Activated CD8-positive, alpha-beta T cell treated with anti-CD3 and anti-CD28 coated beads for 36 hours (primary cell): ENCODE measurements at regions not wholly inside any gene's neighbourhood (a gene's known extent, or its start where the extent isn't known, plus 50 kb on each side); places are given as distances from the start of the nearest gene placed in this dataset.

Source experiments
- ATAC-seq: fragments of 200-7000 bp; cut with Tn5 transposase; one replicate; pipeline ENCODE4 v1.10.0; 2021; ENCODE audit warnings: mild to moderate bottlenecking, moderate library complexity
- CTCF ChIA-PET: fragments of 350-600 bp; sonication (Branson Sonifier 250); formaldehyde crosslinking; loops from one replicate; lab custom pipeline; 2021; ENCODE audit warnings: antibody characterized with exemption; lab: Charles Lee
- POLR2A ChIA-PET: fragments of 350-600 bp; sonication (Branson Sonifier 250); formaldehyde crosslinking; loops from one replicate; lab custom pipeline; 2021; ENCODE audit warnings: antibody characterized with exemption; lab: Charles Lee
- DNase-seq: peaks from one replicate; pipeline ENCODE4 v3.0.0-alpha.2; 2020
- H3K27ac Mint-ChIP-seq: one replicate; pipeline ENCODE4 v1.8.0; 2021; ENCODE audit warnings: mild to moderate bottlenecking, mixed read lengths
- H3K27me3 Mint-ChIP-seq: one replicate; pipeline ENCODE4 v1.8.0; 2021; ENCODE audit warnings: mixed read lengths
- H3K36me3 Mint-ChIP-seq: one replicate; pipeline ENCODE4 v1.8.0; 2021; ENCODE audit warnings: low read depth, mixed read lengths
- H3K4me1 Mint-ChIP-seq: one replicate; pipeline ENCODE4 v1.8.0; 2021; ENCODE audit warnings: low read depth, mixed read lengths
- H3K4me3 Mint-ChIP-seq: one replicate; pipeline ENCODE4 v1.8.0; 2021; ENCODE audit warnings: mild to moderate bottlenecking, moderate library complexity, mixed read lengths
- H3K9me3 Mint-ChIP-seq: one replicate; pipeline ENCODE4 v1.8.0; 2021; ENCODE audit warnings: mixed read lengths
- CTCF ChIP-seq: fragments of 200-600 bp; IDR thresholded peaks from one replicate; pipeline ENCODE4 v1.8.0; 2022; ENCODE audit warnings: antibody characterized with exemption, mild to moderate bottlenecking
- intact Hi-C: fragments of 100-400 bp; cut with micrococcal nuclease; formaldehyde crosslinking; loops from one replicate; pipeline ENCODE4 v1.10.0; 2022

- DNase-seq (no peak), ATAC-seq (no peak)
- ChIA-PET POLR2A (interaction anchor here (0.9 kb wide), 1 partner anchor 352 kb away, joined by 3 read pairs; no protein-coding TSS in a partner anchor), CTCF (interaction anchor here (1.1 to 2.0 kb wide), 2 partner anchors 98 to 393 kb away, joined by 3 to 5 read pairs; no protein-coding TSS in a partner anchor)
- no peaks in the 10 kb centered on the region for H3K36me3 Mint-ChIP-seq
- H3K27me3 Mint-ChIP-seq: peaks cover 2% of the 10 kb centered on the region
- intact Hi-C loops: no loop called here
- H3K4me3 Mint-ChIP-seq: no peak overlapping the region
- peaks cover 6% of the 10 kb centered on the region for H3K4me1 Mint-ChIP-seq
- TF ChIP-seq CTCF: no peak
- no peak overlapping the region for H3K27ac Mint-ChIP-seq
- H3K9me3 Mint-ChIP-seq: no peaks in the 10 kb centered on the region
These were observed 98.8 kb downstream of the RHOU start for GRCh38 chr1:228833911-228834688.

GRCh38 chr1:228835456-228835855 lies 100.2 kb downstream of the RHOU start:
- Mint-ChIP-seq H3K27me3 (peaks cover 2% of the 10 kb centered on the region), H3K4me1 (peaks cover 6% of the 10 kb centered on the region), H3K36me3 (no peaks in the 10 kb centered on the region), H3K27ac (no peak overlapping the region), H3K9me3 (no peaks in the 10 kb centered on the region), H3K4me3 (no peak overlapping the region)
- ATAC-seq (no peak), DNase-seq (no peak)
- ChIA-PET CTCF (no interaction called here), POLR2A (no interaction called here)
- intact Hi-C loops: no loop called here
- no peak for TF ChIP-seq CTCF

- no peak for ATAC-seq
These were observed 100.6 kb downstream of the RHOU start for GRCh38 chr1:228835911-228836310.

GRCh38 chr1:228836427-228836826 lies 101.1 kb downstream of the RHOU start:
- Mint-ChIP-seq H3K4me1 (no peaks in the 10 kb centered on the region), H3K9me3 (no peaks in the 10 kb centered on the region), H3K36me3 (no peaks in the 10 kb centered on the region), H3K27ac (no peak overlapping the region), H3K27me3 (peaks cover 2% of the 10 kb centered on the region), H3K4me3 (no peak overlapping the region)
- CTCF ChIA-PET: no interaction called here
- intact Hi-C loops: no loop called here
- no peak for TF ChIP-seq CTCF
- POLR2A ChIA-PET: no interaction called here
- no peak for ATAC-seq
- no peak for DNase-seq

More at GRCh38 chr1:228835911-228836310, 100.6 kb downstream of the RHOU start:
- DNase-seq: no peak
- Mint-ChIP-seq H3K27me3 (peaks cover 2% of the 10 kb centered on the region), H3K4me1 (peaks cover 4% of the 10 kb centered on the region), H3K27ac (no peak overlapping the region), H3K9me3 (no peaks in the 10 kb centered on the region), H3K36me3 (no peaks in the 10 kb centered on the region), H3K4me3 (no peak overlapping the region)
- TF ChIP-seq CTCF: no peak
- CTCF ChIA-PET: no interaction called here
- intact Hi-C loops: no loop called here
- POLR2A ChIA-PET: no interaction called here

- Mint-ChIP-seq H3K4me3 (no peak overlapping the region), H3K9me3 (no peaks in the 10 kb centered on the region), H3K27me3 (peaks cover 2% of the 10 kb centered on the region), H3K4me1 (no peaks in the 10 kb centered on the region), H3K36me3 (no peaks in the 10 kb centered on the region), H3K27ac (no peak overlapping the region)
- ChIA-PET CTCF (no interaction called here), POLR2A (no interaction called here)
- ATAC-seq: no peak
- intact Hi-C loops: no loop called here
- DNase-seq: no peak
- no peak for TF ChIP-seq CTCF
These were observed 101.8 kb downstream of the RHOU start for GRCh38 chr1:228837032-228837431.
